ENCODE measurements at regions not wholly inside any gene's neighbourhood (a gene's known extent, or its start where the extent isn't known, plus 50 kb on each side); places are given as distances from the start of the nearest gene placed in this dataset.

- no peak overlapping the region for H3K4me2 ChIP-seq (ENCODE audit: low read depth, low read length, poor library complexity, severe bottlenecking)
- H3K27me3 ChIP-seq (ENCODE audit: insufficient read depth, low read length, poor library complexity, severe bottlenecking), result no peaks in the 10 kb centered on the region
- H3K36me3 ChIP-seq (ENCODE audit: insufficient read depth, low read length), result no peaks in the 10 kb centered on the region
- H3F3A ChIP-seq (ENCODE audit: low read depth), result no peaks in the 10 kb centered on the region
- H3K9me3 ChIP-seq (ENCODE audit: insufficient read depth, low read depth, low read length), result no peaks in the 10 kb centered on the region; the same call in 1 of the 2 replicates
- H4K20me1 ChIP-seq (ENCODE audit: insufficient read depth, low read length, poor library complexity, severe bottlenecking), result no peaks in the 10 kb centered on the region
- no peak overlapping the region for H3K9ac ChIP-seq (ENCODE audit: low read depth, low read length, poor library complexity, severe bottlenecking)
- no peak for TF ChIP-seq EZH2phosphoT487 (IDR thresholded peaks at IDR 0.05; ENCODE audit: borderline replicate concordance)
- TF ChIP-seq CTCF (conservative IDR thresholded peaks at IDR 0.05; ENCODE audit: low read length), result no peak
- H3K4me1 ChIP-seq (ENCODE audit: insufficient read depth, low read length, poor library complexity, severe bottlenecking), result no peaks in the 10 kb centered on the region
- no peak overlapping the region for H3K4me3 ChIP-seq (ENCODE audit: low read length, poor library complexity, severe bottlenecking)
- H3K79me2 ChIP-seq (ENCODE audit: insufficient read depth, low read length), result no peaks in the 10 kb centered on the region
- H3K9me2 ChIP-seq (replicated peaks; ENCODE audit: low read depth, low read length), result no peaks in the 10 kb centered on the region
- H2AFZ ChIP-seq (ENCODE audit: low read length), result no peak overlapping the region
Measured at GRCh38 chr3:16739541-16740105, 134.4 kb upstream of the DAZL start.

GRCh38 chr3:16740515-16740914, 135.3 kb upstream of the DAZL start:
- H3K9ac ChIP-seq (ENCODE audit: low read depth, low read length, poor library complexity, severe bottlenecking), result no peak overlapping the region
- no peak overlapping the region for H3K4me3 ChIP-seq (ENCODE audit: low read length, poor library complexity, severe bottlenecking)
- no peaks in the 10 kb centered on the region for H3K79me2 ChIP-seq (ENCODE audit: insufficient read depth, low read length)
- no peaks in the 10 kb centered on the region for H3K9me2 ChIP-seq (replicated peaks; ENCODE audit: low read depth, low read length)
- H4K20me1 ChIP-seq (ENCODE audit: insufficient read depth, low read length, poor library complexity, severe bottlenecking), result no peaks in the 10 kb centered on the region
- TF ChIP-seq EZH2phosphoT487 (IDR thresholded peaks at IDR 0.05; ENCODE audit: borderline replicate concordance) (no peak), CTCF (conservative IDR thresholded peaks at IDR 0.05; ENCODE audit: low read length) (no peak)
- H3K9me3 ChIP-seq (ENCODE audit: insufficient read depth, low read depth, low read length), result no peaks in the 10 kb centered on the region; the same call in 1 of the 2 replicates
- H2AFZ ChIP-seq (ENCODE audit: low read length), result no peak overlapping the region
- H3K36me3 ChIP-seq (ENCODE audit: insufficient read depth, low read length), result no peaks in the 10 kb centered on the region
- H3K4me1 ChIP-seq (ENCODE audit: insufficient read depth, low read length, poor library complexity, severe bottlenecking), result no peaks in the 10 kb centered on the region
- no peaks in the 10 kb centered on the region for H3F3A ChIP-seq (ENCODE audit: low read depth)
- no peaks in the 10 kb centered on the region for H3K27me3 ChIP-seq (ENCODE audit: insufficient read depth, low read length, poor library complexity, severe bottlenecking)
- H3K4me2 ChIP-seq (ENCODE audit: low read depth, low read length, poor library complexity, severe bottlenecking), result no peak overlapping the region

GRCh38 chr3:16741103-16741758, 136.0 kb upstream of the DAZL start:
- H3K4me2 ChIP-seq (ENCODE audit: low read depth, low read length, poor library complexity, severe bottlenecking), result no peak overlapping the region
- H2AFZ ChIP-seq (ENCODE audit: low read length), result no peak overlapping the region

More at GRCh38 chr3:16741103-16741758, 136.0 kb upstream of the DAZL start:
- Histone ChIP-seq H3K9me2 (replicated peaks; ENCODE audit: low read depth, low read length) (no peaks in the 10 kb centered on the region), H3K4me1 (ENCODE audit: insufficient read depth, low read length, poor library complexity, severe bottlenecking) (no peaks in the 10 kb centered on the region), H3K36me3 (ENCODE audit: insufficient read depth, low read length) (no peaks in the 10 kb centered on the region), H3K9me3 (ENCODE audit: insufficient read depth, low read depth, low read length) (no peaks in the 10 kb centered on the region; the same call in 1 of the 2 replicates), H3K79me2 (ENCODE audit: insufficient read depth, low read length) (no peaks in the 10 kb centered on the region), H3F3A (ENCODE audit: low read depth) (no peaks in the 10 kb centered on the region), H3K9ac (ENCODE audit: low read depth, low read length, poor library complexity, severe bottlenecking) (no peak overlapping the region), H3K4me3 (ENCODE audit: low read length, poor library complexity, severe bottlenecking) (no peak overlapping the region), H4K20me1 (ENCODE audit: insufficient read depth, low read length, poor library complexity, severe bottlenecking) (no peaks in the 10 kb centered on the region), H3K27me3 (ENCODE audit: insufficient read depth, low read length, poor library complexity, severe bottlenecking) (no peaks in the 10 kb centered on the region)
- no peak for TF ChIP-seq EZH2phosphoT487 (IDR thresholded peaks at IDR 0.05; ENCODE audit: borderline replicate concordance)
- TF ChIP-seq CTCF (conservative IDR thresholded peaks at IDR 0.05; ENCODE audit: low read length), result no peak

Measured in Loucy (cell line).